DLD1 (cell line): ENCODE measurements at regions not wholly inside any gene's neighbourhood (a gene's known extent, or its start where the extent isn't known, plus 50 kb on each side); places are given as distances from the start of the nearest gene placed in this dataset.

Experiments
- in situ Hi-C: cut with HindIII; loops from 2 replicates; pipeline ENCODE4 v1.10.0; 2017; ENCODE audit warnings: low sequenced_read_pairs

DNA sequence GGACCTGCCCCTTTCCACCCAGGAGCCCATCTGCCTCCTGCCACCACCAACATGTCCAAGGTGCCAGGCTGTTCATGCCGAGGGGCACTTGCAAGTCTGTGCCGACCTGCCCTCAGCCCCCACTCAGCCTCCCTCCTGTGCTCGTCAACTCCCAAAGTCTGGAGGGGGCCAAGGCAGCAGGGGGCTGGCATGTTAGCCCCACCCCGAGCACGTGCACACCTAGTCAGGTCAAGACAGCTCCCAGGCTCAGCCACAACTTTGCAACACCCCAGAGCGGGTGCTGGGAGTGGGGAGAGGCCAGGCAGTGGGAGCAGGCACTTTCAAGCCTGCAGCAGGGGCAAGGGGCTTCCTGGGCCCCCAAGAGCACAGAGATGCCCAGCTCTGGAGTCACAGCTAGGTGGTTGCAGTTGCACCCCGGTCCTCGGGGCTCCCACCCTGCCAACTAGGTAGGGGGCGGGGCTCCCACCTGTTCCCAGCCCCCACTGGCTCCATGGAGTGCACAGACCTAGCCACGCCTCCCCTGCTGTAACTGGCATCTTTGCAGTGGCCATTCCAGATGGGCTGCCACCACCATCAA lies 272.5 kb downstream of the CETN3 start:
- in situ Hi-C loops = no loop called here

DNA sequence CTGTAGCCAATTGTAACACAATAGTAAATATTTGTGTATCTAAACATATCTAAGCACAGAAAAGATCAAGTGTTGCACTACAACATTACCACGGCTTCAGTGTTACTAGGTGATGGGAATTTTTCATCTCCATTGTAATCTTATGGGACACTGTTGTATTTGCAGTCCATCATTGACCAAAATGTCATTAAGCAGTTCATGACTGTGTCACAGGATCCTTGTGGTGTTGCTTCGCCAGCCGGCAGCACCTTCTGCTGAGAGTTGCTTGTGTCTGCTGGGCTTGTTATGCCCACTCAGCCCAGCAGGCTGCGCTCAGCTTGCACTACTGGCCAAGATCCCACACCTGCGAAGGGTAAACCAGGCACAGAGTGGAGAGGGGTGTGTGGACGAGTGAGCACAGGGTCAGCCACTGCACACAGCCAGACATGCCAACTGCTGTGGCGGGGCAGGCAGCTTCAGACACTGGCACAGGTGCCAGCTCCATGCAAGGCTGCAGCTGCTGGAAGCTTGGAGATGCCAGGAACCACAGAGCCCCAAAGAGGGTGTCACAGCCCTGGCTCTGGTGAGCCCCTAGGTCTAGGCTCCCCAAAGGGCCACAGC lies 273.7 kb downstream of the CETN3 start:
- in situ Hi-C loops = no loop called here

DNA sequence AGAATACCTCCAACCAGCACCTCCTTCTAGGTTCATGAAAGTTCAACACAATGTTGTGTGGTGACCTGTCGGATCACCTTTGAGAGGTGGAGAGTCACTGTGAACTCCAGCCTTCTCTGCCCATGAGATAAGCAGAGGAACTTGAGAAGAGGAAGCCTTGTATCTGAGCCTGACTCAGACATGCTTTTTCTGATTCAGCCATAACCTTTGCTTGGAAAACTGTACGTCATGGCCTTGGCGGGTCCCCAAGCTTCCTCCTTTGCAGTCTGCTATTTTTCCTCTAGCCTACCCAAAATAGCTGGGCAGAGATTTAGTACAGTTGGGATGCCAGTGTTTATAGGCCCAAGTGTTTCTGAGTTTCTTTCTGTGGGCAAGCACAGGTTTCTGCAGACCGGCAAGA lies 274.7 kb downstream of the CETN3 start:
- in situ Hi-C loops = no loop called here

DNA sequence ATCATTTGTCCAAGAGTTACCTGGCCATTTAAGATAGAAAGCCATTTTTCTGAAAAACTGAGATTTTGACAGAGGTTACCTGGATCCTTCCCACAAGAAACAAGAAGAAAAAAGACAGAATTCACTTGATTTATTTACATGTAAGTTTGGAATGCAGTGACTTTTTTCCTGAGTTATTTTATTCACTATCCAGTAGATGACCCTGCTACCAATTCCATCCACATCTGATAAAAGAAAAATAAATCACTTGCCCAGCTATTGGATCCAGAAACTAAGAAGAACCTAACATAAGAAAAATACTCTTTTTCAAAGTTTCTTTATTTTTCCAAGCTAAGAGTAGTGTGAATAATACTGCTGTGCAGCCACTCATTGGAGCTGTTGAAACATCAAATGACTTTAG lies 275.2 kb downstream of the CETN3 start:
- in situ Hi-C loops = no loop called here

DNA sequence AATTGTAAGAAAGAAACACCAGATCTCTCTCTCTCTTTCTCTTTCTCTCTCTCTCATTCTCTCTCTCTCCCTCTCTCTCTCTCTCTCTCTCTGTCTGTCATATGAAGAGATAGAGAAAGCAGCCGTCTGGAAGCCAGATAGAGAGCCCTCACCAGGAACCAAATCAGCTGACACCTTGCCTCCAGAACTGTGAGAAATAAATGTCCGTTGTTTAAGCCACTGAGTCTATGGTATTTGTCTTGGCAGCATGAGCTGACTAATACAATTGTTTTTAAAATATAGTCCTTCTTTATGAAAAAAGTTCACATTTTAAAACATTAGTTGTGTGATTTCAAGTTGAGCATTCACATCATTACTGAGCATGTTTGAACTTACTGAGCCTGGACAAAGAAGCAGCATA lies 275.6 kb downstream of the CETN3 start:
- in situ Hi-C loops = no loop called here

GRCh38 chr5:90131383-90132133 lies 278.0 kb downstream of the CETN3 start:
- in situ Hi-C loops = no loop called here

GRCh38 chr5:90128551-90128950 lies 281.0 kb downstream of the CETN3 start:
- in situ Hi-C loops = no loop called here

DNA sequence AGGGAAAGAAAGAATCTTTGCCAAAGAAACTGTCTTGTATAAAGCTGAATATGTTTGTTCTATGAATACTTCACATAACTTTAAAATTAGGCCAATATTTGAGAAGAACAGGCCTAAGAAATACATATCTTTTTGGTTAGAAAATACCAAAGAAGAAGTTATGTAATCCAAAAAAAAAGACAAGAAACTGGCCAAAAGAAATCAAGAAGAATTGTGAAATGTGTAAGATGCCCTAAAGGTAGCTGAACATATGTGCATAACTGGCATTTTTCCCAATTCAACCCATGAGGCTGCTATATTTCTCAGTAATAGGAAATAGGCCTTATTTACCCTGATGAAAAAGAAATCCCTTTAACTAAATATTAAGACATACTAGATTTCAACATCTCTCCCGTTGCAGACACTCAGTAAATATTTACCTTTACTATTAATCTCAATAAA lies 290.0 kb downstream of the CETN3 start:
- in situ Hi-C loops = no loop called here

GRCh38 chr5:90117005-90117404 lies 292.6 kb downstream of the CETN3 start:
- in situ Hi-C loops = no loop called here

GRCh38 chr5:90113108-90113507 lies 296.4 kb downstream of the CETN3 start:
- in situ Hi-C loops = no loop called here

DNA sequence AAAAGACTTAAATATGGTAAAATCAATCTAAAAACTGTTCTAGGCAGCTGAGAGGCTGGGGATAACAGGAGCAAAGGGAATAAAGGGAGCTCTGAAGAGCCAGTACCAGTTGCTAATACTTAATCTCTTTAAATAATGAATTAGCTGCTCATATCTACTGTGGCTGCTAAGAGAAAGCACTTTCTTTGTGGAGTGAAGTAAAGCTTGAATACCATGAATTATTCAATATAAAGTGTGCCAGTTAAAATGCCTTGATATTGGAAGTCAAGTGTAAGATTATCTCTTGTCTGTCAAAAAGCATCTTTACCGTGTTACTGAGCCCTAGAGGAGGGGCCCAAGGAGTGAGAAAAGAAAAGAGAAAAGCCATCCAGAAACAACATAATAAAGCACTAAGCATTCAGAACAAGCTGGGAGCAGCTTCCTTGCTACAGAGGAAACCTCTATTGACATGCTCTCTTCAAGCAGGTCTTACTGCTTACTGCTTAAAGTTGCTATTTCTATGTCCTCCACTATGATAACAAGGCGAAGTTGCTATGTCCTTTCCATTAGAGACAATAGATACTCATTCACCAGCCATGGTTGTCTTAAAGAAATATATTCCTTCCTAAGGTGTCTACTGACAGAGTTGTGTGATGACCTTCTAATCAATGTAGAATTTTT lies 297.4 kb downstream of the CETN3 start:
- in situ Hi-C loops = no loop called here

- in situ Hi-C loops = no loop called here
Measured at GRCh38 chr5:90111364-90112032, 298.1 kb downstream of the CETN3 start.

- in situ Hi-C loops = no loop called here
Measured at GRCh38 chr5:90109285-90109684, 300.3 kb downstream of the CETN3 start.

DNA sequence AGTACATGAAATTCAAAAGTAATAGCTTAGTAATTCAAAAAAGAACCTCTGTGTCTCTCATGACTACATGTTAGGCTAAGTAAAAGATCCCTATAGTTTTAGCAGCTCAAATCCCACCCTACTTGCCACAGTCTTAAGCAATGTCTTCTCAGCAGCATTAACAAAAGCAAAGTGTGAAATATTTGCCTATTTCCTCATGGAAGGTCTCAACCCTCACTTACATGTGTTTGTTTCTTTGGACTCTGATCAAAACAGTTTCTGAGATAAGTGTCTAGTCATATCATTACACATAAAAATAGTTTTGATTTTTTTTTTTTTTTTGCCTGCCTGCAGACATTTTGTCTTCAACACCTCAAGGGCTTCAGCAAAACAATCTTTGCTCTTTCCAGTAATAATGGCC lies 310.5 kb downstream of the CETN3 start:
- in situ Hi-C loops = no loop called here

GRCh38 chr5:90097082-90097477 lies 312.5 kb downstream of the CETN3 start:
- in situ Hi-C loops = no loop called here

- in situ Hi-C loops = no loop called here
Measured at GRCh38 chr5:90096415-90097081, 313.0 kb downstream of the CETN3 start.

- in situ Hi-C loops = no loop called here
Measured at GRCh38 chr5:90095292-90096060, 314.1 kb downstream of the CETN3 start.

DNA sequence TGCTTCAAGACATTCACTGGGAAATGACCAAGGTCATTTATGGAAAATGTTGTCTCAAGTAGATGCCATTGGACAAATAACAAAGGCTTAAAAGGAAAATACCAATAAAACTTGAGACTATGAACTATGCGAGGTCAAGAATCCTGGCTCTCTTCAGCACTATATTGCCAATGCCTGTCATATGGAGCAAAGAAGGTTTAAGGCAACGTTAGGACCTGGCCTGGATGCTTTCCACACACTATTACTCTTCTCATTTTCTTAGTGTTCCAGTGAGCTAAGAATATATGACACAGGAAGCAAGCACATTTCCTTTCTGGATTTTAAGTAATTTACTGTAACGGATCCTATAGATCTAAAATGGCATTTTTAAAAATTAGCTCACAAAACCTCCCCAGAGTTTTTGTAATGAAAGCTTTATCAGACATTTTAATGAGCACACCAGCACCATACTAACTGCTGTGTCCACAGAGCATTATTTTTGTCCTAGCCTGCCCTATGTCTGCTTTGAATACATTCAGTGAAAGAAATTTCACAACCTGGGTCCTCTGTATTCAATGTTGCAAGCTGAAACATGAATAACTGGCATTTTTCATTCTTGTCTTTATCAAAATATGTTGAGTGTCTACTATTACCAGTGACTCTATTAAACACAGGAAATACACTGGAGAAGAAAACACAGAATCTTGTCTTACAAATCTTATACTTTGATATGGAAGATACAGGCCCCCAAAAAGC lies 315.6 kb downstream of the CETN3 start:
- in situ Hi-C loops = no loop called here

GRCh38 chr5:90092734-90093133 lies 316.8 kb downstream of the CETN3 start:
- in situ Hi-C loops = no loop called here
